GM13977 (cell line): ENCODE measurements at regions not wholly inside any gene's neighbourhood (a gene's known extent, or its start where the extent isn't known, plus 50 kb on each side); places are given as distances from the start of the nearest gene placed in this dataset.

Source experiments
- DNase-seq: peaks from one replicate; pipeline ENCODE4 v3.0.0; 2012; ENCODE audit warnings: low spot score
- in situ Hi-C: fragments of 300-500 bp; cut with MboI; formaldehyde crosslinking; loops from one replicate; pipeline ENCODE4 v1.12.0; 2022; ENCODE audit warnings: low sequenced_read_pairs, low pct_unique_long_range_greater_than_20kb, mixed read lengths, inconsistent platforms; ENCODE audit not compliant: unreplicated experiment
- TF ChIP-seq, protein P1 (sequence below): IDR thresholded peaks from 2 replicates; pipeline ENCODE4 v1.5.1; 2012; ENCODE audit warnings: mild to moderate bottlenecking, control low read depth; ENCODE audit not compliant: insufficient read depth; ENCODE audit errors: extremely low read depth, missing control alignments

DNA sequence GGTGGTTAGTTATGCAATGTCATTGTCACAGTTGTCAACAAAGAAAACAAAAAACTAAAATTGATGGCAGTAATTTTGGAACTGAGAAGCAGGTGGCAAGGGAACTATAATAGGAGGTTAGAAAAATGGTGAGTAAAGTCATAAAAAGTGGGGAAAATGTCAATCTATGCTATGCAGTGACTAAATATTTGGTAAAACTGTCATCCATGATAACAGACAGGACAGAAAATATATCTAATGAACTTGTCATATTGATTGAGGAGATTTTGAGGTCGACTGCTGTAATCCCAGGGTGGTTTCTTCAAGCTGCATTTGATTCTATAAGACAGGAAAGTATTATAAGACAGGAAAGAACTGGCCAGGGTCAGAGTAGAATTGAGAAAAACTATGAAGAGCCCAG, 998.4 kb downstream of the IGSF11 start:
- no peak for DNase-seq
- in situ Hi-C loops, result no loop called here
- TF ChIP-seq, protein P1, sequence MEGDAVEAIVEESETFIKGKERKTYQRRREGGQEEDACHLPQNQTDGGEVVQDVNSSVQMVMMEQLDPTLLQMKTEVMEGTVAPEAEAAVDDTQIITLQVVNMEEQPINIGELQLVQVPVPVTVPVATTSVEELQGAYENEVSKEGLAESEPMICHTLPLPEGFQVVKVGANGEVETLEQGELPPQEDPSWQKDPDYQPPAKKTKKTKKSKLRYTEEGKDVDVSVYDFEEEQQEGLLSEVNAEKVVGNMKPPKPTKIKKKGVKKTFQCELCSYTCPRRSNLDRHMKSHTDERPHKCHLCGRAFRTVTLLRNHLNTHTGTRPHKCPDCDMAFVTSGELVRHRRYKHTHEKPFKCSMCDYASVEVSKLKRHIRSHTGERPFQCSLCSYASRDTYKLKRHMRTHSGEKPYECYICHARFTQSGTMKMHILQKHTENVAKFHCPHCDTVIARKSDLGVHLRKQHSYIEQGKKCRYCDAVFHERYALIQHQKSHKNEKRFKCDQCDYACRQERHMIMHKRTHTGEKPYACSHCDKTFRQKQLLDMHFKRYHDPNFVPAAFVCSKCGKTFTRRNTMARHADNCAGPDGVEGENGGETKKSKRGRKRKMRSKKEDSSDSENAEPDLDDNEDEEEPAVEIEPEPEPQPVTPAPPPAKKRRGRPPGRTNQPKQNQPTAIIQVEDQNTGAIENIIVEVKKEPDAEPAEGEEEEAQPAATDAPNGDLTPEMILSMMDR, result no peak

DNA sequence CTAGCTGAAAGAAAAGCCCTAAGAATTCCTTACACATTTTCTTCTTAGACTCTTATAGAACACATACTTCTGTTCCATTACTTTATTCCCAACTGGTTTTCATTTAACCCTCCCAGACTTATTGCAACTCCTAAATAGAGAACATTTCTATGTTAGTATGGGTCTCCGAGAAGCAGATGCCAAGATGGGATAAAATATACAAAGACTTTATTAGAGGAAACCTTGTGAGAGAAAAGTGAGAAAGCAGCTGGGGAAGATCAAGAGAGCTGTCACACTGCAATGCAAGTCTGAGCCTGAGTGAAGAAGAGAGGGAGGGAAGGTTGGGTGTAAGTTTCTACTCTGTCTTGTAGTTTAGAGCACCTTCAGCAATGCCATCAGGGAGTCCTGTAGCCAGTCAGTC, 979.3 kb downstream of the IGSF11 start:
- in situ Hi-C loops, result no loop called here
- DNase-seq, result no peak
- TF ChIP-seq, protein P1, result no peak

- no peak for DNase-seq
- in situ Hi-C loops, result no loop called here
These were observed 977.6 kb downstream of the IGSF11 start for GRCh38 chr3:118057086-118057485.

DNA sequence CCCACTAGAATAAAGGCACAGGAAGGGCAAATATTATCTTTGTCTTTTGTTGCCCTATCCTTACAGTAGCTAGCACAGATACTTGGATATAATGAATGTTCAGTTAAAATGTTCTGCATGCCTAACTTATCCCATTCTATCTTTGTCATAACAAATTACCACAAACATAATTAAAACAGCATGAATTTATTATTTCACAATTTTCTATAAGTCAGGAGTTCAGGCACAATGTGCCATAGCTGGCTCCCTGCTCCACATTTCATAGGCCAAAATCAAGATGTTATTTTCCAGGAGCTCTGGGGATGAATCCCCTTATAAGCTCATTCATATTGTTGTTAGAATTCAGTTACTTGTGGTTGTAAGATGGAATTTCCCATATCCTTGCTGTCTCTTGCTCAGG, 975.5 kb downstream of the IGSF11 start:
- TF ChIP-seq, protein P1, result no peak
- in situ Hi-C loops, result no loop called here

More at GRCh38 chr3:118057086-118057485, 977.6 kb downstream of the IGSF11 start:
- TF ChIP-seq, protein P1, result no peak

GRCh38 chr3:118067439-118067838, 967.2 kb downstream of the IGSF11 start:
- TF ChIP-seq, protein P1, result no peak
- in situ Hi-C loops, result no loop called here
- DNase-seq, result no peak

More for the DNA sequence above, 975.5 kb downstream of the IGSF11 start:
- no peak for DNase-seq

GRCh38 chr3:118075873-118076272, 958.8 kb downstream of the IGSF11 start:
- DNase-seq, result no peak
- in situ Hi-C loops, result no loop called here

More at GRCh38 chr3:118075873-118076272, 958.8 kb downstream of the IGSF11 start:
- TF ChIP-seq, protein P1, result no peak
